ENCODE measurements at regions not wholly inside any gene's neighbourhood (a gene's known extent, or its start where the extent isn't known, plus 50 kb on each side); places are given as distances from the start of the nearest gene placed in this dataset.
"Not testable (repeated sequence)": the region's sequence is repeated elsewhere in the genome, so short reads cannot be mapped to it uniquely, and the experiment has no call there.

DNA sequence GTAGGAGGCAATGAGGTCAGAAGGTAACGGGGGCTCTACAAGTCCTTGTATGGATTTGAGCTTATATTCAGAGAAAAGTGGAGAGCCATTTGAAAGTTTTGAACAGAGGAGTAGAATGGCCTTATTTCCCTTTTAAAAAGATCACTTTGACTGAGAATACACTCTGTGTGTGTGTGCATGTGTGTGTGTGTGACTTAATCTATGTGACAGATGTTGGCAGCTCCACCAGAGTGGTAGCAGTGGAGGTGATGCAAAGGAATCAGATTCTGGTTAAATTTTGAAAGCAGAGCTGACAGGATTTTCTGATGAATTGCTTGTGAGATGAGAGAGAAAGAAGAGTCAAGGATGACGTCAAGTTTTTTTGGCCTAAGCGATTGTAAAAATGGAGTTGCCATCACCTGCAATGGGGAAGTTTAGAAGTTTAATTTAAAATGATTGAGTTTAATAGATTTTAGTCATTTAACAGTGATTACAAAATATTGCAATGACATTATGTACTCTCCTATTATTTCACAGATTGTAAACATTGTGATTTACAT, 172.2 kb upstream of the HEY2 start:
- in situ Hi-C loops (cut with HindIII; ENCODE audit: low sequenced_read_pairs), result no loop called here
- no peak for DNase-seq (ENCODE audit: low read depth, low spot score)
- H3K4me3 ChIP-seq (ENCODE audit: low read depth, low read length), result no peak overlapping the region
- TF ChIP-seq, protein P1, sequence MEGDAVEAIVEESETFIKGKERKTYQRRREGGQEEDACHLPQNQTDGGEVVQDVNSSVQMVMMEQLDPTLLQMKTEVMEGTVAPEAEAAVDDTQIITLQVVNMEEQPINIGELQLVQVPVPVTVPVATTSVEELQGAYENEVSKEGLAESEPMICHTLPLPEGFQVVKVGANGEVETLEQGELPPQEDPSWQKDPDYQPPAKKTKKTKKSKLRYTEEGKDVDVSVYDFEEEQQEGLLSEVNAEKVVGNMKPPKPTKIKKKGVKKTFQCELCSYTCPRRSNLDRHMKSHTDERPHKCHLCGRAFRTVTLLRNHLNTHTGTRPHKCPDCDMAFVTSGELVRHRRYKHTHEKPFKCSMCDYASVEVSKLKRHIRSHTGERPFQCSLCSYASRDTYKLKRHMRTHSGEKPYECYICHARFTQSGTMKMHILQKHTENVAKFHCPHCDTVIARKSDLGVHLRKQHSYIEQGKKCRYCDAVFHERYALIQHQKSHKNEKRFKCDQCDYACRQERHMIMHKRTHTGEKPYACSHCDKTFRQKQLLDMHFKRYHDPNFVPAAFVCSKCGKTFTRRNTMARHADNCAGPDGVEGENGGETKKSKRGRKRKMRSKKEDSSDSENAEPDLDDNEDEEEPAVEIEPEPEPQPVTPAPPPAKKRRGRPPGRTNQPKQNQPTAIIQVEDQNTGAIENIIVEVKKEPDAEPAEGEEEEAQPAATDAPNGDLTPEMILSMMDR (IDR thresholded peaks at IDR 0.05; ENCODE audit: low read depth, low read length), result no peak

DNA sequence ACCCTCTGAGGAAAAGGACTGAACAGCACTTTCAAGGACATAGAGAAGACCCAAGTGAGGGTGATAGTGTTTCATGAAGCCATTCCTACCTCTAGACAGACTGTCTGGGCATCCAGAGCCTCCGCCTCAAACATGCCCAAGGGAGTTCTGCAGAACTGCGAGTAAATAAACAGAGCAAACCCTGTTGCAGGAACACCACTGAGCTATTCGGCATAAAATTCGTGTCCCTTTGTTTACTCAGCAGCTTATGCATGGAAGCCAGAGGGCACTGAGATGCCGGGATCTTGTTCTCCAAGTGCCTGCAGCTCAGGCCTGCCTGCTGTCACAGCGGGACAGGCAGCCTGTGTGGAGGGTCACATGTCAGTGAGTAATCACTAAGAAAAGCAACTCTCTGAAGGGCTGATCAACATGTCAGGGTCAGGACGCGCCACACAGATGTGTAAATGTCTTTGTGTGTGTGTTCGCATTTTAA, 164.9 kb upstream of the HEY2 start:
- peak; percentile 81 for DNase-seq (ENCODE audit: low read depth, low spot score)
- TF ChIP-seq, protein P1 (IDR thresholded peaks at IDR 0.05; ENCODE audit: low read depth, low read length), result no peak
- in situ Hi-C loops (cut with HindIII; ENCODE audit: low sequenced_read_pairs), result no loop called here
- H3K4me3 ChIP-seq (ENCODE audit: low read depth, low read length), result no peak overlapping the region

DNA sequence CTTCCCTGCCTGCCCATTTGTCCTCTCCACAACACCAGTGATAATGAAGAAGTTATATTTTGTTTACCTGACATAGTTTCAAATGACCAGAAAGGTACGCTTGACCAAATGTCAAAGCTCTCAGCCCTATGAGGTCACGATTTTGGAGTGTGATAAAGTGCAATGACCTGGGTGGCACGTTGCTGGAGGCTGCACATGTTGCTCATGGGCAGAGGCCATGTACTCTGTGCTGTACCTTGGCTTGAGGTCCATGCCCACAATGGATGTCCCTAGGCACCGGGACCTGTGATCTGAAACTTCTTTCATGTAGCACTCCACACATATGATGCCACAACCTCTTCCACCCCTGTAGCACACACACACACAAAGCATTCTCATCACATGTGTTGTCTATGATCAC, 164.0 kb upstream of the HEY2 start:
- TF ChIP-seq, protein P1 (IDR thresholded peaks at IDR 0.05; ENCODE audit: low read depth, low read length), result no peak
- in situ Hi-C loops (cut with HindIII; ENCODE audit: low sequenced_read_pairs), result no loop called here
- H3K4me3 ChIP-seq (ENCODE audit: low read depth, low read length), result no peak overlapping the region
- no peak for DNase-seq (ENCODE audit: low read depth, low spot score)

DNA sequence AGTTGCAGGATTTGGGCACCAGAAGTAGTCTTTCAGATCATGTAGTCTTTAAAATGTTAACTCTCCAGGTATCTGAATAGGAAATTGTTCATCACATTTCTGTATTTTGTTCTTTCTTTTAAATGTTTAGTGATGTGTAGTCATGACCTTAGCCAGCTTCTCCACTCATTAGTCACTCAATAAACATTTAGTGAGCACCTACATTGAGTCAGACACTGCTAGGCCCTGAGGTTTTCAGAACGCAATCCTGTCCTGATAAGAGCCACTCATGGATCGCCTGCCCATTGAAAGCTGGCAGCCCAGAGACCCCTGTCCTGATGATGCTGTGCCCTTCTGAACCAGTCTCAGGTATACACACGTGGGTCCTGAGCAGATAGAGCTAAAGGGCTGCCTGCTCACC, 163.4 kb upstream of the HEY2 start:
- in situ Hi-C loops (cut with HindIII; ENCODE audit: low sequenced_read_pairs), result no loop called here
- DNase-seq (ENCODE audit: low read depth, low spot score), result peak; percentile 66
- H3K4me3 ChIP-seq (ENCODE audit: low read depth, low read length), result no peak overlapping the region
- TF ChIP-seq, protein P1 (IDR thresholded peaks at IDR 0.05; ENCODE audit: low read depth, low read length), result no peak

DNA sequence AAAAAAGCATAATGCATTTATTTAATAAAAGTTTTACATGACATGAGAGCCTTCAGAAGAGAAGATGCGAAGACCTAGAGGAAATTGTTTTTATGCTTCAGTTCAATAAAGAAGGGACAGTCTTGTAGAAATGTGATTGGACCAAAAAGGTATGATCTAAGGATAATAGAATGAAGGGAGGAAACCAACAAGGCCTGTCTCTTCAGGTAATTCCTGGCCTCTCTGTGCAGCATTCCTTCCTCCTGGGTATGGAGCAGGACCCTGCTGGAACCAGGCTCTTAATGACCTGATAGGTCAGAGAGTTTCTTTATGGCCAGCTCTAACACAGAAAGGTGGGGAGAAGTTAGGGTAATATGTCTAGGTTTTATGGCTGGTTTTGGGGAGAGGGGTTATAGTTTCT, 162.8 kb upstream of the HEY2 start:
- DNase-seq (ENCODE audit: low read depth, low spot score), result no peak
- in situ Hi-C loops (cut with HindIII; ENCODE audit: low sequenced_read_pairs), result no loop called here
- no peak overlapping the region for H3K4me3 ChIP-seq (ENCODE audit: low read depth, low read length)
- TF ChIP-seq, protein P1 (IDR thresholded peaks at IDR 0.05; ENCODE audit: low read depth, low read length), result no peak

DNA sequence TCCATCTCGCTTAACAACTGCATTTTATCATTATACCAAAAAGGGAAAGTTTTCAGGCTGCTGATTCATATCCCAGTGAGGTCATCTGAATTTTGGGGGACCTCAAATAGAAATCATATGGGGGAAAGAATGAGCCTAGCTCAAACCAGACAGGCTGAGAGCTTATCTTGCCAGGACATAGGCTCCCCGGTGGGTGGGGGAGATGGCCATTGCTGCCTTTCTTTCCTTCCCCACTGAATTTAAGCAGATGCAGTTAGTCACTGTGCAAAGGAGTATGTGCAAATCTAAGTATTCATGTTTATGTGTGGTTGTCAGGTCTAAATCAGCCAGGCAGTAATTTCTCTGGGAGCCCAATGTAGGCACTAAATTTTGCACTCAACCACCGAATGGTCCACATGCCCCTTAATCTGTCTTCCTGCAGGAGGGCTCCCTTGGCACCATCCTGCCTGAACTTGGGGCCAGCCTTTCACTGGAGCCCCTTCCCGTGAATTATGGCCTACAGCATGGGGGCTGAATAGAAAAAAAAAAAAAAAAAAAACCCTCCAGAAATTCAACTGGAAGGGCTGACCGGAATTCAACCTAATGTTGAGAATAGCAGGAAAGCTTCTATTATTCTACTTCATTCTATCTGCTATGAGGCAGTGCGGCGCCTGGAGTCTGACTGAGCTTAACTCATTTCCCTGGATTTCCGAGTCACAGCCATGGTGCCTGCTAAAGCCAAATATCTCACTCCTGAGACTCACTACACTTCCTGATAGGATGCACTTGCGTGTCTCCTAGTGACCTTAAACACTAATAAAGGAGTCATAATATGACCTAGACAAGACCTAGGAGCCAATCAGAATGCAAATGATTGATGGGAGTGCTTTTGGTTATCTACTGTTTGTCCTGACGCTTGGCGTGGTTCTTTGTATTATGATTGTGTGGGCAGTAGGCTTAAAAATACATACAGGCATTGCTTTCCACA, 161.5 kb upstream of the HEY2 start:
- TF ChIP-seq, protein P1 (IDR thresholded peaks at IDR 0.05; ENCODE audit: low read depth, low read length), result no peak
- H3K4me3 ChIP-seq (ENCODE audit: low read depth, low read length), result no peak overlapping the region
- in situ Hi-C loops (cut with HindIII; ENCODE audit: low sequenced_read_pairs), result no loop called here
- no peak for DNase-seq (ENCODE audit: low read depth, low spot score)

DNA sequence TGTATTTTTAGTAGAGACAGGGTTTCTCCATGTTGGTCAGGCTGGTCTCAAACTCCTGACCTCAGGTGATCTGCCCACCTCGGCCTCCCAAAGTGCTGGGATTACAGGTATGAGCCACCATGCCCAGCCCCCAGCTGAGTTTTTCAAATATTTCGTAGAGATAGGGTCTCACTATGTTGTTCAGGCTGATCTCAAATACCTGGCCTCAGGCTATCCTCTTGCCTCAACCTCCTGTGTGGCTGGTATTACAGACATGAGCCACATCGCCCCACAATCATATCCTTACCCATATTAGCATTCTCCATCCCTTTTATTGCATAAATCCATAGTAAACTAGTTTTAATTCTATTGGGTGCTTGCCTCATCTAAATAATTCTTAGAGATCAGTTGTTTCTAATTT, 157.6 kb upstream of the HEY2 start:
- H3K4me3 ChIP-seq (ENCODE audit: low read depth, low read length); in situ Hi-C loops (cut with HindIII; ENCODE audit: low sequenced_read_pairs): not testable (repeated sequence)

More for the DNA sequence above, 157.6 kb upstream of the HEY2 start:
- not testable (repeated sequence) for DNase-seq (ENCODE audit: low read depth, low spot score)
